ENCODE measurements at regions not wholly inside any gene's neighbourhood (a gene's known extent, or its start where the extent isn't known, plus 50 kb on each side); places are given as distances from the start of the nearest gene placed in this dataset.

DNA sequence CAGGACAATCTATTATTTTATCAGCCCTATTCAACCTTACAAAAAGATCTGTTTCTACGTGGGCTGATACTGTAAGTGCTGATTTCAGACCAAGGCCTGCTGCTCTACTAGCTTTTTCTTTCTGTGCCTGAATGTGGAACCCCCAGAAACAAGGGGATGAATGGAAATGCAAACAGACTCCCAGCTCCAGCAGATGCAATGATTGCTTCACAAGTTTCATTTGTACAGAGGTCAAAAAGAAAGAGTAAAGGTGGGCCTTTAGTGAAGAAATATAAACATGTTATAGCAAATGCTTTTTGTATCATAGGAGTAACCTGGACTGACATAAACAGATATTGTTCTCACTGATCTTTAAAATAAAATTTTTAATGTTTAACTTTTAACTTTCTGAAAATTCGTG, 130.2 kb upstream of the SLC25A13 start:
- H3K27me3 ChIP-seq (ENCODE audit: insufficient read depth, low read length): no peaks in the 10 kb centered on the region
- H3K9ac ChIP-seq (ENCODE audit: low read length): no peak overlapping the region
- H4K91ac ChIP-seq (ENCODE audit: low read depth, low read length): no peak overlapping the region
- no peaks in the 10 kb centered on the region for H3K36me3 ChIP-seq (ENCODE audit: control insufficient read depth in 1 of 2, insufficient read depth in 2 of 2, low read length in 2 of 2)
- no peak overlapping the region for H2BK12ac ChIP-seq (ENCODE audit: low read length)
- DNase-seq: no peak
- H4K8ac ChIP-seq (ENCODE audit: low read depth, low read length): no peak overlapping the region
- no peak overlapping the region for H2BK5ac ChIP-seq (ENCODE audit: low read depth, low read length, poor library complexity)
- H3K79me1 ChIP-seq (ENCODE audit: low read length): no peaks in the 10 kb centered on the region
- no peak overlapping the region for H2AK5ac ChIP-seq (ENCODE audit: low read length)
- no CpG with 5 or more reads among the region's 2 CpGs for WGBS (ENCODE audit: extremely low coverage, insufficient coverage, insufficient read length)
- no peak overlapping the region for H3K4me2 ChIP-seq (ENCODE audit: low read length)
- no peak overlapping the region for H2BK120ac ChIP-seq (ENCODE audit: insufficient read depth, low read length, poor library complexity)
- no peak overlapping the region for H4K12ac ChIP-seq (ENCODE audit: low read depth, low read length)
- no peak overlapping the region for H3K4me3 ChIP-seq (ENCODE audit: low read depth, low read length)
- H3K9me3 ChIP-seq (ENCODE audit: insufficient read depth, low read depth, low read length): peaks cover 1% of the 10 kb centered on the region
- no peak overlapping the region for H3K27ac ChIP-seq (ENCODE audit: low read depth, low read length)
- H3K18ac ChIP-seq (ENCODE audit: low read length): no peak overlapping the region
- H3K14ac ChIP-seq (ENCODE audit: low read length): no peak overlapping the region
- H2AFZ ChIP-seq (ENCODE audit: insufficient read depth, low read length, poor library complexity): no peak overlapping the region
- no peak overlapping the region for H3K23ac ChIP-seq (ENCODE audit: low read length)
- H3K4ac ChIP-seq (ENCODE audit: low read depth, low read length): no peak overlapping the region
- no peaks in the 10 kb centered on the region for H3K79me2 ChIP-seq (ENCODE audit: control insufficient read depth, insufficient read depth, low read length, poor library complexity)
- H3K4me1 ChIP-seq (ENCODE audit: control insufficient read depth in 1 of 2, insufficient read depth in 2 of 2, low read length in 2 of 2): no peaks in the 10 kb centered on the region

DNA sequence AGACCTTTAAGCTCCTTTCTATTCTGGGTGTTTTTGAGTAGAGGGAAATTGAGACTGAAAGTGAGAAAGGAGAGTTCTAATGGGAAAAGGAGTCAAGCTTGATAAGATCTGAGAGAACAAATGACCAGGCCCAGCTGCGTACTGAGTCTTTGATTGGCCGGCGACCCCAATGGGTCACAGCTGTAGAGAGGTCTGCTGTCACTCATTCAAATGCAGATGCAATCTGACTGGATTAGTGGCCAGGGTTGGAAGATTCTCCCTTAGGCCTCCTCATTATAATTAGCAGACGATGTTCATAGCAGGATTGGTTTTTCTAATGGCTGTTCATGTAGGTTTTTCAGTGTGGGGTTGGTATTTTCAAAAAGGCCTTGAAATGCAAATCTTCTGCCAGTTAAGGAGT, 127.2 kb upstream of the SLC25A13 start:
- Histone ChIP-seq H3K9ac (ENCODE audit: low read length) (no peak overlapping the region), H2BK5ac (ENCODE audit: low read depth, low read length, poor library complexity) (no peak overlapping the region), H3K14ac (ENCODE audit: low read length) (no peak overlapping the region), H2BK12ac (ENCODE audit: low read length) (no peak overlapping the region), H2AFZ (ENCODE audit: insufficient read depth, low read length, poor library complexity) (no peak overlapping the region), H4K8ac (ENCODE audit: low read depth, low read length) (no peak overlapping the region), H3K27ac (ENCODE audit: low read depth, low read length) (no peak overlapping the region), H3K9me3 (ENCODE audit: insufficient read depth, low read depth, low read length) (no peaks in the 10 kb centered on the region), H3K4me3 (ENCODE audit: low read depth, low read length) (no peak overlapping the region), H3K79me2 (ENCODE audit: control insufficient read depth, insufficient read depth, low read length, poor library complexity) (no peaks in the 10 kb centered on the region), H3K4me1 (ENCODE audit: control insufficient read depth in 1 of 2, insufficient read depth in 2 of 2, low read length in 2 of 2) (no peaks in the 10 kb centered on the region), H3K23ac (ENCODE audit: low read length) (no peak overlapping the region), H4K12ac (ENCODE audit: low read depth, low read length) (no peak overlapping the region), H3K18ac (ENCODE audit: low read length) (no peak overlapping the region), H3K27me3 (ENCODE audit: insufficient read depth, low read length) (no peaks in the 10 kb centered on the region), H4K91ac (ENCODE audit: low read depth, low read length) (no peak overlapping the region), H3K36me3 (ENCODE audit: control insufficient read depth in 1 of 2, insufficient read depth in 2 of 2, low read length in 2 of 2) (no peaks in the 10 kb centered on the region), H2BK120ac (ENCODE audit: insufficient read depth, low read length, poor library complexity) (no peak overlapping the region), H3K79me1 (ENCODE audit: low read length) (no peaks in the 10 kb centered on the region), H2AK5ac (ENCODE audit: low read length) (no peak overlapping the region), H3K4ac (ENCODE audit: low read depth, low read length) (no peak overlapping the region), H3K4me2 (ENCODE audit: low read length) (no peak overlapping the region)
- no CpG with 5 or more reads among the region's 4 CpGs for WGBS (ENCODE audit: extremely low coverage, insufficient coverage, insufficient read length)
- no peak for DNase-seq

DNA sequence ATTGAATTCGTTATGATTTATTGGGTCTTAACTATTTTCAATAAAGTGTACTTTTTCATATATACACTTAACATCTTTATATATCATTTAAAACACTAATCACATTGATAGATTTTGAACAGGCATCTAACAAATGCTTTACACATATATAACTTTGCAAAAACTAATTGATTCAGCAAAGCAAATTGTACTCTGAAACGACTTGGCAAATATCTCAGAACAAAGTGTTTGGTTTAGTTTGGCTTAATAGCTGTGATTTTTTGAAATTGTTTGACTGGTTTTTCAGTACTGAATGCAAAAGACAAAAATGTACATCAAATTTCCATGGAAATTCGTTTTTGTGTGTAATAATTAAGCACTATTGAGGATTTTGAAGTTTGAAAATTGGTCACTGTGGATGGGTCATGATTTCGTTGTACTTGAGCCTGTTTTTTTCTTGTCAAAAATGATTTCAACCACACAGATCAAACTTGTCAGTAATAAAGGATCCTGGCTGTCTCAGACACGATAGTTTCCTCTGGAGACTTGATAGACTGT, 125.3 kb upstream of the SLC25A13 start:
- no peak overlapping the region for H3K4me3 ChIP-seq (ENCODE audit: low read depth, low read length)
- no peaks in the 10 kb centered on the region for H3K79me1 ChIP-seq (ENCODE audit: low read length)
- H3K36me3 ChIP-seq (ENCODE audit: control insufficient read depth in 1 of 2, insufficient read depth in 2 of 2, low read length in 2 of 2): no peaks in the 10 kb centered on the region
- H3K27me3 ChIP-seq (ENCODE audit: insufficient read depth, low read length): no peaks in the 10 kb centered on the region
- no peak overlapping the region for H4K91ac ChIP-seq (ENCODE audit: low read depth, low read length)
- H2BK5ac ChIP-seq (ENCODE audit: low read depth, low read length, poor library complexity): no peak overlapping the region
- H3K27ac ChIP-seq (ENCODE audit: low read depth, low read length): no peak overlapping the region
- no peak overlapping the region for H2AK5ac ChIP-seq (ENCODE audit: low read length)
- no peak overlapping the region for H2AFZ ChIP-seq (ENCODE audit: insufficient read depth, low read length, poor library complexity)
- no peaks in the 10 kb centered on the region for H3K79me2 ChIP-seq (ENCODE audit: control insufficient read depth, insufficient read depth, low read length, poor library complexity)
- H2BK12ac ChIP-seq (ENCODE audit: low read length): no peak overlapping the region
- H3K4me1 ChIP-seq (ENCODE audit: control insufficient read depth in 1 of 2, insufficient read depth in 2 of 2, low read length in 2 of 2): no peaks in the 10 kb centered on the region
- H3K18ac ChIP-seq (ENCODE audit: low read length): no peak overlapping the region
- H2BK120ac ChIP-seq (ENCODE audit: insufficient read depth, low read length, poor library complexity): no peak overlapping the region
- no CpG with 5 or more reads among the region's 5 CpGs for WGBS (ENCODE audit: extremely low coverage, insufficient coverage, insufficient read length)
- H3K14ac ChIP-seq (ENCODE audit: low read length): no peak overlapping the region
- H4K8ac ChIP-seq (ENCODE audit: low read depth, low read length): no peak overlapping the region
- H4K12ac ChIP-seq (ENCODE audit: low read depth, low read length): no peak overlapping the region
- no peak for DNase-seq
- H3K4ac ChIP-seq (ENCODE audit: low read depth, low read length): no peak overlapping the region
- H3K9me3 ChIP-seq (ENCODE audit: insufficient read depth, low read depth, low read length): no peaks in the 10 kb centered on the region
- no peak overlapping the region for H3K23ac ChIP-seq (ENCODE audit: low read length)
- H3K4me2 ChIP-seq (ENCODE audit: low read length): no peak overlapping the region
- H3K9ac ChIP-seq (ENCODE audit: low read length): no peak overlapping the region

DNA sequence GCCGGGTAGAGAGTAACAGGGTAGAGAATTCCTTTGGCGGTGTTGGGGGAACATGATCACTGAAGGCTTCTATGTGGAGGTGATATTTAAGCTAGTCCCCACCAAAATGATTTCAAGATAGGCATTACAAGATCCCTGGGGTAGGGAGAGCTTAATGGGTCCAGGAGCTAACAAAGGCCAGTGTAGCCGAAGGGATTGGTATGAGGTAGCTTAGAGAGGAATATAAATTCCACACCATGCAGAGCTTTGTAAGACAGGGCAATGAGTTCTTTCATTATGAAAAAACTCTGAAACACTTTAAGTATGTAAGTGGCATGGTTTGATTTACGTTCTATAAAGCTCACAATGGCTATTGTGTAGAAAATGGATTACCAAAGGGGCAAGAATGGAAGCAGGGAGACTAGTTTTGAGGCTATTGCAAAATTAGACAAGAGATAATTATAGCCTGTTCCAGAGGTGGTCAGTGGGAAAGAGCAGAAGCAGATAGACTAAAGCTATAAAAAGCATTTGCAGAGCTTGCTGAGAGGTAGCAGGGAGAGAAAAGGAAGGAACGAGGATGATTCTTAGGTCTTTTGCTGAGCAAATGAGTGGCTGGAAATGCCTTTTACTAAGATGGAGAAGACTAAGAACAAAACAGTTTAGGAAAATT, 119.7 kb upstream of the SLC25A13 start:
- H2BK120ac ChIP-seq (ENCODE audit: insufficient read depth, low read length, poor library complexity): no peak overlapping the region
- H3K4ac ChIP-seq (ENCODE audit: low read depth, low read length): no peak overlapping the region
- no peak overlapping the region for H2AFZ ChIP-seq (ENCODE audit: insufficient read depth, low read length, poor library complexity)
- no peaks in the 10 kb centered on the region for H3K4me1 ChIP-seq (ENCODE audit: control insufficient read depth in 1 of 2, insufficient read depth in 2 of 2, low read length in 2 of 2)
- no peaks in the 10 kb centered on the region for H3K79me1 ChIP-seq (ENCODE audit: low read length)
- no peaks in the 10 kb centered on the region for H3K79me2 ChIP-seq (ENCODE audit: control insufficient read depth, insufficient read depth, low read length, poor library complexity)
- no peak overlapping the region for H3K4me3 ChIP-seq (ENCODE audit: low read depth, low read length)
- no peaks in the 10 kb centered on the region for H3K36me3 ChIP-seq (ENCODE audit: control insufficient read depth in 1 of 2, insufficient read depth in 2 of 2, low read length in 2 of 2)
- H3K9me3 ChIP-seq (ENCODE audit: insufficient read depth, low read depth, low read length): no peaks in the 10 kb centered on the region
- no peak overlapping the region for H3K9ac ChIP-seq (ENCODE audit: low read length)
- no CpG with 5 or more reads among the region's 5 CpGs for WGBS (ENCODE audit: extremely low coverage, insufficient coverage, insufficient read length)
- H3K4me2 ChIP-seq (ENCODE audit: low read length): no peak overlapping the region
- no peak overlapping the region for H3K27ac ChIP-seq (ENCODE audit: low read depth, low read length)
- no peak for DNase-seq
- no peak overlapping the region for H4K12ac ChIP-seq (ENCODE audit: low read depth, low read length)
- H2BK12ac ChIP-seq (ENCODE audit: low read length): no peak overlapping the region
- no peak overlapping the region for H3K18ac ChIP-seq (ENCODE audit: low read length)
- no peaks in the 10 kb centered on the region for H3K27me3 ChIP-seq (ENCODE audit: insufficient read depth, low read length)
- H2BK5ac ChIP-seq (ENCODE audit: low read depth, low read length, poor library complexity): no peak overlapping the region
- no peak overlapping the region for H3K14ac ChIP-seq (ENCODE audit: low read length)
- no peak overlapping the region for H4K8ac ChIP-seq (ENCODE audit: low read depth, low read length)
- H4K91ac ChIP-seq (ENCODE audit: low read depth, low read length): no peak overlapping the region
- no peak overlapping the region for H2AK5ac ChIP-seq (ENCODE audit: low read length)
- H3K23ac ChIP-seq (ENCODE audit: low read length): no peak overlapping the region
